PC-9 (cell line): ENCODE measurements at regions not wholly inside any gene's neighbourhood (a gene's known extent, or its start where the extent isn't known, plus 50 kb on each side); places are given as distances from the start of the nearest gene placed in this dataset.

Experiments
- BruUV-seq: library from RNA; stranded (reverse); fragments of 400-500 nt; replicated peaks from 2 replicates; lab custom pipeline; 2021; lab: Mats Ljungman, UMichigan
- CTCF ChIA-PET: fragments of 300-600 bp; sonication (Branson Sonifier 250); formaldehyde crosslinking; loops from one replicate; lab custom pipeline; 2022; ENCODE audit warnings: antibody characterized with exemption; lab: Charles Lee
- POLR2A ChIA-PET: fragments of 300-600 bp; sonication (Branson Sonifier 250); formaldehyde crosslinking; loops from one replicate; lab custom pipeline; 2022; ENCODE audit warnings: antibody characterized with exemption; ENCODE audit not compliant: unreplicated experiment; lab: Charles Lee
- DNase-seq, 2 experiments: peaks; one replicate each; pipeline versions ENCODE4 v3.0.0 to v3.0.0-alpha.2; 2015 to 2022; ENCODE audit warnings: mixed read lengths in 1 of 2
- H2AFZ ChIP-seq: fragments of 200-600 bp; sonication (generic); 2 replicates; pipeline ENCODE4 v1.8.1; 2017; ENCODE audit warnings: antibody characterized with exemption
- H3F3A ChIP-seq: fragments of 200-600 bp; sonication (generic); 2 replicates; pipeline ENCODE4 v1.8.1; 2017; ENCODE audit warnings: antibody characterized with exemption, mild to moderate bottlenecking, low read depth; ENCODE audit not compliant: insufficient read depth
- H3K27ac ChIP-seq: fragments of 200-600 bp; sonication (generic); 2 replicates; pipeline ENCODE4 v1.6.1; 2016; ENCODE audit warnings: mixed run types
- H3K27me3 ChIP-seq: fragments of 200-600 bp; sonication (generic); 2 replicates; pipeline ENCODE4 v1.6.1; 2016; ENCODE audit warnings: low read depth, mixed run types; ENCODE audit not compliant: insufficient read depth
- H3K36me3 ChIP-seq: fragments of 200-600 bp; sonication (generic); 2 replicates; pipeline ENCODE4 v1.6.1; 2016; ENCODE audit warnings: low read depth, mixed run types
- H3K4me1 ChIP-seq: fragments of 200-600 bp; sonication (generic); replicated peaks from 2 replicates; pipeline ENCODE4 v1.6.1; 2016; ENCODE audit warnings: mixed run types; ENCODE audit not compliant: insufficient read depth
- H3K4me2 ChIP-seq: fragments of 200-600 bp; sonication (generic); 2 replicates; pipeline ENCODE4 v1.6.1; 2017; ENCODE audit warnings: mixed run types
- H3K4me3 ChIP-seq: fragments of 200-600 bp; sonication (generic); 2 replicates; pipeline ENCODE4 v1.6.1; 2016; ENCODE audit warnings: mixed run types
- H3K79me2 ChIP-seq: fragments of 200-600 bp; sonication (generic); 2 replicates; pipeline ENCODE4 v1.6.1; 2017; ENCODE audit warnings: low read depth, mixed run types
- H3K9me2 ChIP-seq: fragments of 200-600 bp; sonication (generic); 2 replicates; pipeline ENCODE4 v1.8.1; 2017; ENCODE audit warnings: mild to moderate bottlenecking; ENCODE audit not compliant: insufficient read depth
- H3K9me3 ChIP-seq: fragments of 200-600 bp; sonication (generic); 2 replicates; pipeline ENCODE4 v1.8.1; 2016; ENCODE audit warnings: low read depth; ENCODE audit not compliant: insufficient read depth
- H4K20me1 ChIP-seq: fragments of 200-600 bp; sonication (generic); 2 replicates; pipeline ENCODE4 v1.8.1; 2017; ENCODE audit not compliant: insufficient read depth
- EZH2 ChIP-seq: fragments of 200-600 bp; sonication (generic); IDR thresholded peaks from 2 replicates; pipeline ENCODE4 v1.8.0; 2017; ENCODE audit warnings: antibody characterized with exemption, low read depth
- intact Hi-C: fragments of 100-400 bp; cut with micrococcal nuclease; formaldehyde crosslinking; loops from one replicate; pipeline ENCODE4 v1.10.0; 2022; ENCODE audit not compliant: unreplicated experiment
- TF ChIP-seq, protein P1 (sequence below): fragments of 200-600 bp; sonication (generic); conservative IDR thresholded peaks from 2 replicates; pipeline ENCODE4 v1.6.1; 2017; ENCODE audit warnings: mixed run types, antibody characterized with exemption, mild to moderate bottlenecking, moderate library complexity

DNA sequence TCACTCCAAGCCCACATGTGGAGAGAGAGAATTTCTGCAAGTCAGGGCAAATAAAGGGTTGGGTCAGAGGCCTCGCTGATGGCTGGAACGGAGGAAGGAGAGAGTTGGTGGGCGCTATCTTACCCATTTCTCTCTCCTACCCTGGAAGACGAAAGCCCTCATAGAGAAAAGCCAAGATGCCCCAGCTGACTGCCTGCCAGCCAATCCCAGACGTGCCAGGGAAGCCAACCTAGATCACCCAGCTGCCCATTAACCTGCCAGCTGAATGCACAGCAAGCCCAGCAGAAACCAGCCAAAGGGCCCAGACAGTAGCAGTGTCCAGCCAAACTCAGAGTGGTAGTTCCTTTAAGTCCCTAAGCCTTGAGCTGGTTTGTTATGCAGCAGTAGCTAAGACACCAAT, 167.0 kb upstream of the ZNF507 start:
- Histone ChIP-seq H3F3A (no peaks in the 10 kb centered on the region), H3K27ac (no peak overlapping the region), H4K20me1 (no peaks in the 10 kb centered on the region), H3K79me2 (no peaks in the 10 kb centered on the region), H3K36me3 (no peaks in the 10 kb centered on the region), H3K4me2 (no peak overlapping the region), H3K4me3 (no peak overlapping the region), H2AFZ (no peak overlapping the region), H3K4me1 (no peaks in the 10 kb centered on the region), H3K9me2 (no peaks in the 10 kb centered on the region), H3K27me3 (peaks cover 37% of the 10 kb centered on the region), H3K9me3 (no peaks in the 10 kb centered on the region)
- POLR2A ChIA-PET = no interaction called here
- intact Hi-C loops = no loop called here
- BruUV-seq = no TSS peak
- no peak for DNase-seq
- CTCF ChIA-PET = no interaction called here
- TF ChIP-seq, protein P1, sequence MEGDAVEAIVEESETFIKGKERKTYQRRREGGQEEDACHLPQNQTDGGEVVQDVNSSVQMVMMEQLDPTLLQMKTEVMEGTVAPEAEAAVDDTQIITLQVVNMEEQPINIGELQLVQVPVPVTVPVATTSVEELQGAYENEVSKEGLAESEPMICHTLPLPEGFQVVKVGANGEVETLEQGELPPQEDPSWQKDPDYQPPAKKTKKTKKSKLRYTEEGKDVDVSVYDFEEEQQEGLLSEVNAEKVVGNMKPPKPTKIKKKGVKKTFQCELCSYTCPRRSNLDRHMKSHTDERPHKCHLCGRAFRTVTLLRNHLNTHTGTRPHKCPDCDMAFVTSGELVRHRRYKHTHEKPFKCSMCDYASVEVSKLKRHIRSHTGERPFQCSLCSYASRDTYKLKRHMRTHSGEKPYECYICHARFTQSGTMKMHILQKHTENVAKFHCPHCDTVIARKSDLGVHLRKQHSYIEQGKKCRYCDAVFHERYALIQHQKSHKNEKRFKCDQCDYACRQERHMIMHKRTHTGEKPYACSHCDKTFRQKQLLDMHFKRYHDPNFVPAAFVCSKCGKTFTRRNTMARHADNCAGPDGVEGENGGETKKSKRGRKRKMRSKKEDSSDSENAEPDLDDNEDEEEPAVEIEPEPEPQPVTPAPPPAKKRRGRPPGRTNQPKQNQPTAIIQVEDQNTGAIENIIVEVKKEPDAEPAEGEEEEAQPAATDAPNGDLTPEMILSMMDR = no peak
- TF ChIP-seq EZH2 = no peak

DNA sequence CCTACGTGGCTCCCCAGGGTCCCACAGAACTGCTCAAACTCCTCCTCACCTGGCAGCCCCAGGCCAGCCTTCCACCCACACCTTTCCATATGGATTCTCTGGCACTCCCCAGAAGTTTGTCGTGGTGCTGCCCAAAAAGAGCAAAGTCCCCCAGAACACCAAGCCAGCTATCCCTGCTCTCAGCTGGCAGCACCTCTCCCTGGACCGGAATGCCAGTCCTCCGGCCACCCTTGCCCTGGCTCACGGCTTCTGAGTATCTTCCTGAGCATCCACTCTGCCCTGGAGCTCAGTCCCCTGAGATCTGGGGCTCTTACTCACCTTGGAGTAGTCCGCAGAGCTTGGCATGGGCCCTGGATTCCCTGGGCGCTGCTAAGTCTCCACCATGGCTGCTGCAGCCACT, 166.5 kb upstream of the ZNF507 start:
- CTCF ChIA-PET = no interaction called here
- intact Hi-C loops = no loop called here

DNA sequence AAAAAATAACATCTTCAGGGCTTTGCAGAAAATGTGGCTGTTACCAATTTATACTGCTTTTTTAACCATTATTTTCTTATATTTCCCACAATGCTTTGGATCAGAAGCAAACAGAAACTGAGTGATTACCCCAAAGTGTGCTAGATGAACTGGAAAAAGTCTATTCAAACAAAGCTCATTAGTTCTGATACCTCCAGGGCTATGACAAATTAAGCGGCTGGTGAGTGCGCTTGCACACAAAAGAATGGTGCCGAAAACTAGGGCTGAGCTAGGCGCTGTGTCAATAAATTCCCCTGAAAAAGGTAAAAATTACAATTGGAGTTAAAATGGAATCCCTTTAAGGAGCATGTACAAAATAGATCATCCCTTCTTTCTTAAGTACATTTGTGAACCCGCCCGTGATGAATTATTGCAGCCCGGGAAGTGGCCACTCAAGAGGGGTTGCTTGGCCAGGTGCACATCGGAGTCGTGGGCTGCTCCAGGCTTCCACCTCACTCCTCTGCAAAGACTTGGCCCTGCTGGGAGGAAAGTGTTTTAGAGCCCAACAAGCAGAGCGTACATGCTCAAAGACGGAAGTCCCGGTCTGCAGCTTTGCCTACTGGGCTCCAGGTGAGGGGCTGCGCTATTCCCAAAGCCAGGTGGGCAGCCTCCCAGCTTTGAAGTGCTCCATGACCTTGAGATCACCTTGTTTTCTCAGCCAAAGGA, 164.0 kb upstream of the ZNF507 start:
- Histone ChIP-seq H3K4me2 (no peak overlapping the region), H3K36me3 (no peaks in the 10 kb centered on the region), H3K27ac (no peak overlapping the region), H3K4me3 (no peak overlapping the region), H3K4me1 (no peaks in the 10 kb centered on the region), H4K20me1 (no peaks in the 10 kb centered on the region), H3K27me3 (peaks cover 29% of the 10 kb centered on the region), H3K9me3 (no peaks in the 10 kb centered on the region), H3K9me2 (no peaks in the 10 kb centered on the region), H3F3A (no peaks in the 10 kb centered on the region), H3K79me2 (no peaks in the 10 kb centered on the region), H2AFZ (no peak overlapping the region)
- no TSS peak for BruUV-seq
- ChIA-PET POLR2A (no interaction called here), CTCF (no interaction called here)
- TF ChIP-seq, protein P1 = no peak
- TF ChIP-seq EZH2 = no peak
- intact Hi-C loops = no loop called here
- no peak for DNase-seq

More for the DNA sequence above, 166.5 kb upstream of the ZNF507 start:
- peaks cover 33% of the 10 kb centered on the region for H3K27me3 ChIP-seq
- no peak overlapping the region for H3K27ac ChIP-seq
- H3K9me2 ChIP-seq = no peaks in the 10 kb centered on the region
- H2AFZ ChIP-seq = no peak overlapping the region
- no TSS peak for BruUV-seq
- H3K9me3 ChIP-seq = no peaks in the 10 kb centered on the region
- no peaks in the 10 kb centered on the region for H3F3A ChIP-seq
- TF ChIP-seq, protein P1 = no peak
- no peak for TF ChIP-seq EZH2
- H4K20me1 ChIP-seq = no peaks in the 10 kb centered on the region
- no peak for DNase-seq
- no peaks in the 10 kb centered on the region for H3K4me1 ChIP-seq
- no peaks in the 10 kb centered on the region for H3K79me2 ChIP-seq
- no peaks in the 10 kb centered on the region for H3K36me3 ChIP-seq
- H3K4me2 ChIP-seq = no peak overlapping the region
- POLR2A ChIA-PET = no interaction called here
- H3K4me3 ChIP-seq = no peak overlapping the region
